Mesenchymal stem cell (in vitro differentiated cells and primary cell): ENCODE measurements at regions not wholly inside any gene's neighbourhood (a gene's known extent, or its start where the extent isn't known, plus 50 kb on each side); places are given as distances from the start of the nearest gene placed in this dataset. TPM values are rescaled to one million over a fixed set of nuclear protein-coding genes. Genes with fewer than 3 reads are reported as not detected.

Source experiments
- small RNA-seq: library from polyadenylated mRNA; stranded (forward); fragments of <200 nt; extraction: miRNeasy Mini kit (QIAGEN cat#:217004); gene quantifications from one replicate; pipeline ENCODE3, GENCODE V24; 2013; ENCODE audit warnings: low read depth

Small RNAs in the stretch of these regions (small RNA-seq; reads per million reads assigned to genes)
- not detected for gene RN7SL35P
- not detected for gene SNRPBP1
